ENCODE measurements at regions not wholly inside any gene's neighbourhood (a gene's known extent, or its start where the extent isn't known, plus 50 kb on each side); places are given as distances from the start of the nearest gene placed in this dataset.

DNA sequence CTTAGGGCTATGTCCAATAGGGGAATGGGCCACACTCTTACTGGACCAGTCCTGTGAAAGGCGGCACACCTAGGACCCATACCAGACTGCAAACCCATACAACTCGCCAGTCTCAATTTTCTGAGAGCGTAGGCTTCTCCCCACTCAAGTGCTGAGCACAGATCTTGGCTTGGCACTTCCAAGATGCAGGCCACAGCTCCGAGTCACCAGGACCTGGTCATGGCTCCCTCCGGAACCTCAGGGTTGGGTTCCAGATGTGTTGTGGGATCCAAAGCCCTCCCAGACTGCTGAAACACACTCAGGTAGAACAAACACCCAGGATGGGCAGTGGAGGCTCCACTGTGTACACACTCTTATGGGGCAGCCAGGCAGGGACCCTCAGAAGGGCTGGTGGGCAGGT is 103.3 kb downstream of the TMEM144 start:
- Mint-ChIP-seq H3K9me3 (ENCODE audit: unreplicated experiment) (peaks cover 33% of the 10 kb centered on the region), H3K4me3 (ENCODE audit: unreplicated experiment) (no peak overlapping the region), H3K27me3 (ENCODE audit: unreplicated experiment) (no peaks in the 10 kb centered on the region), H3K36me3 (ENCODE audit: unreplicated experiment) (no peaks in the 10 kb centered on the region), H3K4me1 (ENCODE audit: unreplicated experiment) (peaks cover 42% of the 10 kb centered on the region), H3K27ac (ENCODE audit: unreplicated experiment) (peak overlapping the region; percentile 94)
- DNase-seq (ENCODE audit: extremely low spot score, unreplicated experiment): no peak
- TF ChIP-seq, protein P1, sequence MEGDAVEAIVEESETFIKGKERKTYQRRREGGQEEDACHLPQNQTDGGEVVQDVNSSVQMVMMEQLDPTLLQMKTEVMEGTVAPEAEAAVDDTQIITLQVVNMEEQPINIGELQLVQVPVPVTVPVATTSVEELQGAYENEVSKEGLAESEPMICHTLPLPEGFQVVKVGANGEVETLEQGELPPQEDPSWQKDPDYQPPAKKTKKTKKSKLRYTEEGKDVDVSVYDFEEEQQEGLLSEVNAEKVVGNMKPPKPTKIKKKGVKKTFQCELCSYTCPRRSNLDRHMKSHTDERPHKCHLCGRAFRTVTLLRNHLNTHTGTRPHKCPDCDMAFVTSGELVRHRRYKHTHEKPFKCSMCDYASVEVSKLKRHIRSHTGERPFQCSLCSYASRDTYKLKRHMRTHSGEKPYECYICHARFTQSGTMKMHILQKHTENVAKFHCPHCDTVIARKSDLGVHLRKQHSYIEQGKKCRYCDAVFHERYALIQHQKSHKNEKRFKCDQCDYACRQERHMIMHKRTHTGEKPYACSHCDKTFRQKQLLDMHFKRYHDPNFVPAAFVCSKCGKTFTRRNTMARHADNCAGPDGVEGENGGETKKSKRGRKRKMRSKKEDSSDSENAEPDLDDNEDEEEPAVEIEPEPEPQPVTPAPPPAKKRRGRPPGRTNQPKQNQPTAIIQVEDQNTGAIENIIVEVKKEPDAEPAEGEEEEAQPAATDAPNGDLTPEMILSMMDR (IDR thresholded peaks at IDR 0.05): no peak

DNA sequence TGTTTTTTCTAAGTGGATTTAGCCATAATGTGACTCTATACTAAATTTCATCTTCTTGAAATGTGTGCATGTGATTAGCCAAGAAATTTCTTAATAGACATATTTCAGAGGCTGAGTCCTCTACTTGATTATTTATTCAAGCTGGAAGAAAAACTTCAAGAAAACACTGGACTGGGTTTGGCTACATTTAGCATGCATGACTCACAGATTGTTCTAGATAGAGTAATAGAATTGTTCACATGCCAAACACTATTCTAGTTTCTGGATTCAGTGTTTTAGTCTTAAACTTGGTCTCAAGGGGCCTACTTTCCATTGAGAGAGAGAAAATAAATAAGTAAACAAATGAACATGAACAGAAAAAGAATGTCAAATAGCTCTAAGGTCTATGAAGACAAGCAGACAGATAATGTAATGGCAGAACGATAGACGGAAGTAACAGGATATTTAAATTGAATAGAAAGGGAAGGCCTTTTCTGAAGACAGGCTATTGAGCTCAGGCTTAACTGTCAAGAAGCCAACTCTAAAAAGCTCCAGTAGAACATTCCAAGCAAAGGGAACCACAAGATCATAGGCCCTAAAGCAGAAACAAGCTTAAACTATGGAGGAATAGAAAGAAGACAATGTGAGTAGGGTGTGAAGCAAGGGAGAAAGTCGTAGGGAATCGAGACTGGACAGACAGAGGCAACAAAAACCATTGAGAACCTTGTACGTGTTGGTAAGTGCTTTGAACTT is 104.6 kb downstream of the TMEM144 start:
- H3K36me3 Mint-ChIP-seq (ENCODE audit: unreplicated experiment): no peaks in the 10 kb centered on the region

DNA sequence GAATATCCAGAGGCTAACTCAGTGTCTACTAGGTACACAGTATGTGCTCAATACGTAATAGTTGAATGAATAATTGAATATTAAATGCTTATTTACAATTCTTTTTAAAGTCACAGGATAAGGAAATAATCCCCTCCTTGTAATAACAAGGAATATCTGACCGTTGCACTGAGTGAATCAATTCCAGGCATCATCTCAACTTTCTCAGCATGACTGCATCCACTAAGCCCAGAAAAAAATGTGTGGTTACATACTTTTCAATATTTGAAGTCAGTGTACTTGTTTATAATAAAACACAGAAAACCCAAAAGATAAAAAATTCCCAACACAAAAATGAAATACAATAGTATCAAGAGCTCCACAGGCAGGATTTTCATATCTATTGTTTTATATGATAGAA is 105.4 kb downstream of the TMEM144 start:
- H3K36me3 Mint-ChIP-seq (ENCODE audit: unreplicated experiment): no peaks in the 10 kb centered on the region
- no peaks in the 10 kb centered on the region for H3K27me3 Mint-ChIP-seq (ENCODE audit: unreplicated experiment)
- H3K9me3 Mint-ChIP-seq (ENCODE audit: unreplicated experiment): peaks cover 24% of the 10 kb centered on the region
- H3K4me3 Mint-ChIP-seq (ENCODE audit: unreplicated experiment): no peak overlapping the region
- H3K27ac Mint-ChIP-seq (ENCODE audit: unreplicated experiment): peak overlapping the region; percentile 94
- TF ChIP-seq, protein P1 (IDR thresholded peaks at IDR 0.05): no peak
- peaks cover 42% of the 10 kb centered on the region for H3K4me1 Mint-ChIP-seq (ENCODE audit: unreplicated experiment)
- no peak for DNase-seq (ENCODE audit: extremely low spot score, unreplicated experiment)

More for the DNA sequence above, 104.6 kb downstream of the TMEM144 start:
- Mint-ChIP-seq H3K4me1 (ENCODE audit: unreplicated experiment) (peaks cover 42% of the 10 kb centered on the region), H3K27ac (ENCODE audit: unreplicated experiment) (peak overlapping the region; percentile 94), H3K27me3 (ENCODE audit: unreplicated experiment) (no peaks in the 10 kb centered on the region), H3K4me3 (ENCODE audit: unreplicated experiment) (no peak overlapping the region), H3K9me3 (ENCODE audit: unreplicated experiment) (peaks cover 24% of the 10 kb centered on the region)
- no peak for DNase-seq (ENCODE audit: extremely low spot score, unreplicated experiment)
- TF ChIP-seq, protein P1 (IDR thresholded peaks at IDR 0.05): no peak

DNA sequence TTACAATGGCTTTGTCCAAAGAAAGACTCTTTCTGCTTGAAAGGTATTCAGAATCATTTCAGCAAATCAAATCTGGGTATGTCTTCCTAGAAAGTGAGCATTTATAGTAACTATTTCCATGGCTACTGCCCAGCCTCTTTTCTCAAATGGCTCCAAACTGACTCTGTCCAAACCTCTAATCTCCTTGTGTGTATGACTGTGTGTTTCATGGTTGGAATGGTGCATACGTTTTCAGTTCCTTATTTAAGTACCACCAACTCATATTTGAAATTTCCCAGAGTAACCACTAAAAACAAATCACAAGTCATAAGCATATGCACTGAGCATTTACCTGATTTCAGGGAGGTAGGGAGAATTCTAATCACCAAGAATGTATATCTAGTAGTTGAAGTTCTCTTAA is 106.0 kb downstream of the TMEM144 start:
- peaks cover 42% of the 10 kb centered on the region for H3K4me1 Mint-ChIP-seq (ENCODE audit: unreplicated experiment)
- no peak for DNase-seq (ENCODE audit: extremely low spot score, unreplicated experiment)

DNA sequence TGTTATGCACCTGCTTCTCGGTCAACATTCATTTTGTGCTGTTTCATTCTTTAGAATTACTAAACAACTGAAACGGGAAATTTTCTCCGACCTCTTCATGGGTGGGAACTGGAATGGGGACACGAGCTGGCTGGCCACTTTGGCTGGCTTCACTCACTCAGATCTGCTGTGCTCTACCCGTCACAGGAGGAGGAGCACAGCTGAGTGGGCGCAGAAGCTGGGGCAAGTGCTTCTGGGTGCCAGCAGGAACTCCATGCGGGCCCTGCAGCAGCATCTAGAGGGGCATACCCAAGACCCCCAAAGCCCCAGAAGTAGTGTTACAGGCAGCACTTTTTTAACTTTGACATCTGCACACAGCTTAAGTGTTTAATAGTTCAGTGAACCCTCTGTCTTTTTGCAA is 109.6 kb downstream of the TMEM144 start:
- Mint-ChIP-seq H3K27me3 (ENCODE audit: unreplicated experiment) (no peaks in the 10 kb centered on the region), H3K27ac (ENCODE audit: unreplicated experiment) (no peak overlapping the region), H3K9me3 (ENCODE audit: unreplicated experiment) (peaks cover 9% of the 10 kb centered on the region), H3K4me1 (ENCODE audit: unreplicated experiment) (peaks cover 22% of the 10 kb centered on the region), H3K36me3 (ENCODE audit: unreplicated experiment) (no peaks in the 10 kb centered on the region), H3K4me3 (ENCODE audit: unreplicated experiment) (no peak overlapping the region)
- DNase-seq (ENCODE audit: extremely low spot score, unreplicated experiment): no peak
- TF ChIP-seq, protein P1 (IDR thresholded peaks at IDR 0.05): no peak

More for the DNA sequence above, 106.0 kb downstream of the TMEM144 start:
- Mint-ChIP-seq H3K9me3 (ENCODE audit: unreplicated experiment) (peaks cover 18% of the 10 kb centered on the region), H3K27ac (ENCODE audit: unreplicated experiment) (peak overlapping the region; percentile 94), H3K4me3 (ENCODE audit: unreplicated experiment) (no peak overlapping the region), H3K27me3 (ENCODE audit: unreplicated experiment) (no peaks in the 10 kb centered on the region), H3K36me3 (ENCODE audit: unreplicated experiment) (no peaks in the 10 kb centered on the region)
- TF ChIP-seq, protein P1 (IDR thresholded peaks at IDR 0.05): no peak

Data from osteocyte (in vitro differentiated cells).